Activated CD8-positive, alpha-beta T cell treated with anti-CD3 and anti-CD28 coated beads for 36 hours (primary cell): ENCODE measurements at regions not wholly inside any gene's neighbourhood (a gene's known extent, or its start where the extent isn't known, plus 50 kb on each side); places are given as distances from the start of the nearest gene placed in this dataset.

Experiments
- ATAC-seq: fragments of 200-7000 bp; cut with Tn5 transposase; one replicate; pipeline ENCODE4 v1.10.0; 2021; ENCODE audit warnings: mild to moderate bottlenecking, moderate library complexity
- CTCF ChIA-PET: fragments of 350-600 bp; sonication (Branson Sonifier 250); formaldehyde crosslinking; loops from one replicate; lab custom pipeline; 2021; ENCODE audit warnings: antibody characterized with exemption; lab: Charles Lee
- POLR2A ChIA-PET: fragments of 350-600 bp; sonication (Branson Sonifier 250); formaldehyde crosslinking; loops from one replicate; lab custom pipeline; 2021; ENCODE audit warnings: antibody characterized with exemption; lab: Charles Lee
- DNase-seq: peaks from one replicate; pipeline ENCODE4 v3.0.0-alpha.2; 2020
- H3K27ac Mint-ChIP-seq: one replicate; pipeline ENCODE4 v1.8.0; 2021; ENCODE audit warnings: mild to moderate bottlenecking, mixed read lengths
- H3K27me3 Mint-ChIP-seq: one replicate; pipeline ENCODE4 v1.8.0; 2021; ENCODE audit warnings: mixed read lengths
- H3K36me3 Mint-ChIP-seq: one replicate; pipeline ENCODE4 v1.8.0; 2021; ENCODE audit warnings: low read depth, mixed read lengths
- H3K4me1 Mint-ChIP-seq: one replicate; pipeline ENCODE4 v1.8.0; 2021; ENCODE audit warnings: low read depth, mixed read lengths
- H3K4me3 Mint-ChIP-seq: one replicate; pipeline ENCODE4 v1.8.0; 2021; ENCODE audit warnings: mild to moderate bottlenecking, moderate library complexity, mixed read lengths
- H3K9me3 Mint-ChIP-seq: one replicate; pipeline ENCODE4 v1.8.0; 2021; ENCODE audit warnings: mixed read lengths
- CTCF ChIP-seq: fragments of 200-600 bp; IDR thresholded peaks from one replicate; pipeline ENCODE4 v1.8.0; 2022; ENCODE audit warnings: antibody characterized with exemption, mild to moderate bottlenecking
- intact Hi-C: fragments of 100-400 bp; cut with micrococcal nuclease; formaldehyde crosslinking; loops from one replicate; pipeline ENCODE4 v1.10.0; 2022

GRCh38 chr6:140180306-140180705 is 805.9 kb upstream of the CITED2 start:
- ChIA-PET POLR2A (no interaction called here), CTCF (no interaction called here)
- ATAC-seq (no peak), DNase-seq (no peak)
- Mint-ChIP-seq H3K4me3 (no peak overlapping the region), H3K9me3 (no peaks in the 10 kb centered on the region), H3K4me1 (no peaks in the 10 kb centered on the region), H3K27me3 (no peaks in the 10 kb centered on the region), H3K36me3 (no peaks in the 10 kb centered on the region), H3K27ac (no peak overlapping the region)
- no peak for TF ChIP-seq CTCF
- intact Hi-C loops, result no loop called here

GRCh38 chr6:140178935-140179334 is 804.5 kb upstream of the CITED2 start:
- H3K4me3 Mint-ChIP-seq, result no peak overlapping the region

GRCh38 chr6:140178520-140178919 is 804.1 kb upstream of the CITED2 start:
- DNase-seq (no peak), ATAC-seq (no peak)
- Mint-ChIP-seq H3K27ac (no peak overlapping the region), H3K9me3 (no peaks in the 10 kb centered on the region), H3K4me1 (no peaks in the 10 kb centered on the region), H3K4me3 (no peak overlapping the region), H3K27me3 (no peaks in the 10 kb centered on the region), H3K36me3 (no peaks in the 10 kb centered on the region)
- CTCF ChIA-PET, result no interaction called here
- no peak for TF ChIP-seq CTCF
- POLR2A ChIA-PET, result no interaction called here
- intact Hi-C loops, result no loop called here

More at GRCh38 chr6:140178935-140179334, 804.5 kb upstream of the CITED2 start:
- intact Hi-C loops, result no loop called here
- Mint-ChIP-seq H3K27me3 (no peaks in the 10 kb centered on the region), H3K27ac (no peak overlapping the region), H3K4me1 (no peaks in the 10 kb centered on the region), H3K9me3 (no peaks in the 10 kb centered on the region), H3K36me3 (no peaks in the 10 kb centered on the region)
- ChIA-PET CTCF (no interaction called here), POLR2A (no interaction called here)
- DNase-seq, result no peak
- ATAC-seq, result no peak
- TF ChIP-seq CTCF, result no peak

- ATAC-seq (no peak), DNase-seq (no peak)
- ChIA-PET POLR2A (no interaction called here), CTCF (no interaction called here)
- TF ChIP-seq CTCF, result no peak
- Mint-ChIP-seq H3K27me3 (no peaks in the 10 kb centered on the region), H3K36me3 (no peaks in the 10 kb centered on the region), H3K4me3 (no peak overlapping the region), H3K9me3 (peaks cover 2% of the 10 kb centered on the region), H3K27ac (no peak overlapping the region), H3K4me1 (no peaks in the 10 kb centered on the region)
- intact Hi-C loops, result no loop called here
Measured at GRCh38 chr6:140176306-140176705, 801.9 kb upstream of the CITED2 start.

- DNase-seq, result no peak
- CTCF ChIA-PET, result interaction anchor here (0.6 kb wide), 1 partner anchor 314 kb away, joined by 3 read pairs; no protein-coding TSS in a partner anchor
- no peak for TF ChIP-seq CTCF
- POLR2A ChIA-PET, result interaction anchor here (0.5 kb wide), 1 partner anchor 117 kb away, joined by 3 read pairs; no protein-coding TSS in a partner anchor
- ATAC-seq, result no peak
- Mint-ChIP-seq H3K27ac (no peak overlapping the region), H3K4me1 (no peaks in the 10 kb centered on the region), H3K36me3 (no peaks in the 10 kb centered on the region), H3K27me3 (peaks cover 2% of the 10 kb centered on the region), H3K4me3 (no peak overlapping the region), H3K9me3 (peaks cover 2% of the 10 kb centered on the region)
- intact Hi-C loops, result no loop called here
Measured at GRCh38 chr6:140175486-140175885, 801.0 kb upstream of the CITED2 start.
